DND-41 (cell line): ENCODE measurements at regions not wholly inside any gene's neighbourhood (a gene's known extent, or its start where the extent isn't known, plus 50 kb on each side); places are given as distances from the start of the nearest gene placed in this dataset.
"Not testable (repeated sequence)": the region's sequence is repeated elsewhere in the genome, so short reads cannot be mapped to it uniquely, and the experiment has no call there.

Experiments
- CTCF ChIP-seq: IDR thresholded peaks from 2 replicates; pipeline ENCODE4 v1.5.1; 2012; ENCODE audit warnings: borderline replicate concordance, low read length, moderate library complexity, mild to moderate bottlenecking; ENCODE audit not compliant: poor library complexity, severe bottlenecking; ENCODE audit errors: extremely low read depth
- EZH2 ChIP-seq: IDR thresholded peaks from 3 replicates; pipeline ENCODE4 v1.6.1; 2012; ENCODE audit warnings: borderline replicate concordance, low read depth, mild to moderate bottlenecking, moderate library complexity, low read length, inconsistent platforms; ENCODE audit not compliant: severe bottlenecking

GRCh38 chr6:6952927-6953326, 154.8 kb upstream of the RREB1 start:
- not testable (repeated sequence) for TF ChIP-seq CTCF, EZH2
